Activated naive CD4-positive, alpha-beta T cell treated with anti-CD3 and anti-CD28 coated beads, Interleukin-2, amount 10 ng/mL, durations not matched to agents 7 days and 5 days (primary cell): ENCODE measurements at regions not wholly inside any gene's neighbourhood (a gene's known extent, or its start where the extent isn't known, plus 50 kb on each side); places are given as distances from the start of the nearest gene placed in this dataset.
A peak's percentile ranks its signal among the peaks of the same experiment; 100 is the strongest.

Source experiments
- CTCF ChIA-PET: fragments of 350-600 bp; sonication (Branson Sonifier 250); formaldehyde crosslinking; loops from one replicate; lab custom pipeline; 2021; ENCODE audit warnings: antibody characterized with exemption; lab: Charles Lee
- DNase-seq: peaks from one replicate; pipeline ENCODE4 v3.0.0-alpha.2; 2020
- H3K27ac Mint-ChIP-seq: one replicate; pipeline ENCODE4 v1.8.0; 2021; ENCODE audit warnings: mild to moderate bottlenecking, moderate library complexity, mixed read lengths
- H3K27me3 Mint-ChIP-seq: one replicate; pipeline ENCODE4 v1.8.0; 2021; ENCODE audit warnings: mild to moderate bottlenecking, mixed read lengths
- H3K36me3 Mint-ChIP-seq: one replicate; pipeline ENCODE4 v1.8.0; 2021; ENCODE audit warnings: mixed read lengths
- H3K4me1 Mint-ChIP-seq: one replicate; pipeline ENCODE4 v1.8.0; 2021; ENCODE audit warnings: mixed read lengths
- H3K4me3 Mint-ChIP-seq: one replicate; pipeline ENCODE4 v1.8.0; 2021; ENCODE audit warnings: mild to moderate bottlenecking, moderate library complexity, mixed read lengths
- H3K9me3 Mint-ChIP-seq: one replicate; pipeline ENCODE4 v1.8.0; 2021; ENCODE audit warnings: mixed read lengths

GRCh38 chr18:77539860-77540259 is 290.2 kb downstream of the GALR1 start:
- Mint-ChIP-seq H3K27ac (no peak overlapping the region), H3K4me1 (no peaks in the 10 kb centered on the region), H3K4me3 (no peak overlapping the region), H3K27me3 (no peaks in the 10 kb centered on the region), H3K36me3 (no peaks in the 10 kb centered on the region), H3K9me3 (no peaks in the 10 kb centered on the region)
- CTCF ChIA-PET: no interaction called here
- no peak for DNase-seq

GRCh38 chr18:77544792-77545191 is 295.1 kb downstream of the GALR1 start:
- no peaks in the 10 kb centered on the region for H3K36me3 Mint-ChIP-seq
- H3K4me1 Mint-ChIP-seq: no peaks in the 10 kb centered on the region
- no peak overlapping the region for H3K27ac Mint-ChIP-seq
- H3K4me3 Mint-ChIP-seq: no peak overlapping the region
- DNase-seq: no peak
- no peaks in the 10 kb centered on the region for H3K27me3 Mint-ChIP-seq
- CTCF ChIA-PET: no interaction called here
- H3K9me3 Mint-ChIP-seq: no peaks in the 10 kb centered on the region

GRCh38 chr18:77547757-77548156 is 298.1 kb downstream of the GALR1 start:
- H3K27me3 Mint-ChIP-seq: no peaks in the 10 kb centered on the region
- H3K27ac Mint-ChIP-seq: no peak overlapping the region
- H3K9me3 Mint-ChIP-seq: no peaks in the 10 kb centered on the region
- H3K4me3 Mint-ChIP-seq: no peak overlapping the region
- DNase-seq: no peak
- H3K36me3 Mint-ChIP-seq: no peaks in the 10 kb centered on the region
- CTCF ChIA-PET: no interaction called here
- no peaks in the 10 kb centered on the region for H3K4me1 Mint-ChIP-seq

GRCh38 chr18:77548790-77549420 is 299.3 kb downstream of the GALR1 start:
- Mint-ChIP-seq H3K36me3 (no peaks in the 10 kb centered on the region), H3K4me1 (no peaks in the 10 kb centered on the region), H3K9me3 (no peaks in the 10 kb centered on the region), H3K27ac (no peak overlapping the region), H3K27me3 (no peaks in the 10 kb centered on the region), H3K4me3 (no peak overlapping the region)
- DNase-seq: no peak
- CTCF ChIA-PET: no interaction called here

- Mint-ChIP-seq H3K27ac (no peak overlapping the region), H3K4me1 (no peaks in the 10 kb centered on the region), H3K9me3 (no peaks in the 10 kb centered on the region), H3K36me3 (no peaks in the 10 kb centered on the region), H3K4me3 (no peak overlapping the region), H3K27me3 (no peaks in the 10 kb centered on the region)
- DNase-seq: no peak
- CTCF ChIA-PET: no interaction called here
These were observed 301.0 kb downstream of the GALR1 start for GRCh38 chr18:77550625-77551024.

- Mint-ChIP-seq H3K27ac (no peak overlapping the region), H3K9me3 (no peaks in the 10 kb centered on the region), H3K4me1 (no peaks in the 10 kb centered on the region), H3K36me3 (no peaks in the 10 kb centered on the region), H3K27me3 (no peaks in the 10 kb centered on the region), H3K4me3 (no peak overlapping the region)
- no peak for DNase-seq
- CTCF ChIA-PET: no interaction called here
These were observed 301.4 kb downstream of the GALR1 start for GRCh38 chr18:77551055-77551454.

GRCh38 chr18:77552945-77553344 is 303.3 kb downstream of the GALR1 start:
- Mint-ChIP-seq H3K9me3 (no peaks in the 10 kb centered on the region), H3K27ac (no peak overlapping the region), H3K4me3 (no peak overlapping the region), H3K27me3 (no peaks in the 10 kb centered on the region), H3K4me1 (no peaks in the 10 kb centered on the region), H3K36me3 (no peaks in the 10 kb centered on the region)
- CTCF ChIA-PET: no interaction called here
- no peak for DNase-seq

GRCh38 chr18:77554061-77554460 is 304.4 kb downstream of the GALR1 start:
- H3K36me3 Mint-ChIP-seq: no peaks in the 10 kb centered on the region
- no peaks in the 10 kb centered on the region for H3K4me1 Mint-ChIP-seq
- no peaks in the 10 kb centered on the region for H3K9me3 Mint-ChIP-seq
- H3K27me3 Mint-ChIP-seq: no peaks in the 10 kb centered on the region
- CTCF ChIA-PET: no interaction called here
- no peak overlapping the region for H3K27ac Mint-ChIP-seq
- no peak overlapping the region for H3K4me3 Mint-ChIP-seq
- DNase-seq: no peak

GRCh38 chr18:77557046-77557587 is 307.5 kb downstream of the GALR1 start:
- Mint-ChIP-seq H3K4me1 (no peaks in the 10 kb centered on the region), H3K9me3 (no peaks in the 10 kb centered on the region), H3K27ac (no peak overlapping the region), H3K36me3 (no peaks in the 10 kb centered on the region), H3K4me3 (no peak overlapping the region), H3K27me3 (no peaks in the 10 kb centered on the region)
- CTCF ChIA-PET: no interaction called here
- DNase-seq: peak; percentile 22

GRCh38 chr18:77559274-77559910 is 309.7 kb downstream of the GALR1 start:
- no peak for DNase-seq
- Mint-ChIP-seq H3K36me3 (no peaks in the 10 kb centered on the region), H3K9me3 (no peaks in the 10 kb centered on the region), H3K27ac (no peak overlapping the region), H3K4me3 (no peak overlapping the region), H3K27me3 (no peaks in the 10 kb centered on the region), H3K4me1 (no peaks in the 10 kb centered on the region)
- CTCF ChIA-PET: no interaction called here

GRCh38 chr18:77560341-77560992 is 310.8 kb downstream of the GALR1 start:
- no peak for DNase-seq
- Mint-ChIP-seq H3K36me3 (no peaks in the 10 kb centered on the region), H3K27me3 (no peaks in the 10 kb centered on the region), H3K27ac (no peak overlapping the region), H3K9me3 (no peaks in the 10 kb centered on the region), H3K4me3 (no peak overlapping the region), H3K4me1 (no peaks in the 10 kb centered on the region)
- CTCF ChIA-PET: no interaction called here

GRCh38 chr18:77566604-77567003 is 317.0 kb downstream of the GALR1 start:
- Mint-ChIP-seq H3K27me3 (no peaks in the 10 kb centered on the region), H3K36me3 (no peaks in the 10 kb centered on the region), H3K9me3 (peaks cover 4% of the 10 kb centered on the region), H3K27ac (no peak overlapping the region), H3K4me3 (no peak overlapping the region), H3K4me1 (no peaks in the 10 kb centered on the region)
- no peak for DNase-seq
- CTCF ChIA-PET: no interaction called here

- Mint-ChIP-seq H3K27me3 (no peaks in the 10 kb centered on the region), H3K4me3 (no peak overlapping the region), H3K9me3 (peaks cover 4% of the 10 kb centered on the region), H3K4me1 (no peaks in the 10 kb centered on the region), H3K27ac (no peak overlapping the region), H3K36me3 (no peaks in the 10 kb centered on the region)
- CTCF ChIA-PET: interaction anchor here (0.5 kb wide), 1 partner anchor 584 kb away, joined by 3 read pairs; no protein-coding TSS in a partner anchor
- DNase-seq: no peak
These were observed 317.6 kb downstream of the GALR1 start for GRCh38 chr18:77567205-77567604.

GRCh38 chr18:77571743-77572142 is 322.1 kb downstream of the GALR1 start:
- no peaks in the 10 kb centered on the region for H3K27me3 Mint-ChIP-seq
- peaks cover 4% of the 10 kb centered on the region for H3K9me3 Mint-ChIP-seq
- H3K36me3 Mint-ChIP-seq: no peaks in the 10 kb centered on the region
- DNase-seq: no peak
- no peak overlapping the region for H3K4me3 Mint-ChIP-seq
- no peak overlapping the region for H3K27ac Mint-ChIP-seq
- H3K4me1 Mint-ChIP-seq: no peaks in the 10 kb centered on the region
- CTCF ChIA-PET: no interaction called here

GRCh38 chr18:77572537-77572936 is 322.9 kb downstream of the GALR1 start:
- CTCF ChIA-PET: no interaction called here
- DNase-seq: no peak
- Mint-ChIP-seq H3K9me3 (peaks cover 4% of the 10 kb centered on the region), H3K27ac (no peak overlapping the region), H3K4me1 (no peaks in the 10 kb centered on the region), H3K27me3 (no peaks in the 10 kb centered on the region), H3K4me3 (no peak overlapping the region), H3K36me3 (no peaks in the 10 kb centered on the region)
